Heart left ventricle (tissue), 16 donors: ENCODE measurements at regions not wholly inside any gene's neighbourhood (a gene's known extent, or its start where the extent isn't known, plus 50 kb on each side); places are given as distances from the start of the nearest gene placed in this dataset.

Experiments used
- ATAC-seq, 4 donors: fragments of 200-7000 bp; cut with Tn5 transposase; one replicate each; pipeline ENCODE4 v1.9.1; 2020 to 2022; ENCODE audit warnings: moderate library complexity in 4 of 4, mild to moderate bottlenecking in 3 of 4, moderate number of reproducible peaks in 1 of 4
- DNase-seq, 5 donors: peaks; one replicate each; pipeline ENCODE4 v3.0.0-alpha.2; 2020
- H3K27ac ChIP-seq, 12 donors: fragments of 200-600 bp; sonication (generic) in 4 of 12; one replicate each; pipeline versions ENCODE4 v1.5.0 to v1.8.0; 2016 to 2022; ENCODE audit warnings: mild to moderate bottlenecking in 2 of 12
- H3K27me3 ChIP-seq, 9 donors: fragments of 200-600 bp; sonication (generic) in 2 of 9; one replicate each; pipeline versions ENCODE4 v1.5.1 to v1.8.0; 2016 to 2022; ENCODE audit warnings: mild to moderate bottlenecking in 3 of 9
- H3K36me3 ChIP-seq, 9 donors: fragments of 200-600 bp; sonication (generic) in 2 of 9; one replicate each; pipeline versions ENCODE4 v1.5.0 to v1.8.0; 2018 to 2022; ENCODE audit warnings: mild to moderate bottlenecking in 2 of 9
- H3K4me1 ChIP-seq, 12 donors: fragments of 200-600 bp; sonication (generic) in 4 of 12; one replicate each; pipeline versions ENCODE4 v1.5.0 to v1.8.0; 2016 to 2022; ENCODE audit warnings: mild to moderate bottlenecking in 3 of 12
- H3K4me3 ChIP-seq, 12 donors: fragments of 200-600 bp; sonication (generic) in 4 of 12; one replicate each; pipeline versions ENCODE4 v1.5.0 to v1.8.0; 2017 to 2022; ENCODE audit warnings: mild to moderate bottlenecking in 9 of 12, moderate library complexity in 4 of 12
- H3K9me3 ChIP-seq, 12 donors: fragments of 200-600 bp; sonication (generic) in 4 of 12; one replicate each; pipeline versions ENCODE4 v1.5.0 to v1.8.0; 2016 to 2022; ENCODE audit warnings: mild to moderate bottlenecking in 1 of 12
- CTCF ChIP-seq, 12 donors: fragments of 200-600 bp; sonication (generic) in 4 of 12; IDR thresholded peaks; one replicate each; pipeline versions ENCODE4 v1.5.0 to v1.8.0; 2018 to 2022; ENCODE audit warnings: antibody characterized with exemption in 12 of 12, mild to moderate bottlenecking in 5 of 12
- POLR2A ChIP-seq, 2 donors: fragments of 450-650 bp; IDR thresholded peaks; one replicate each; pipeline ENCODE4 v1.6.1; 2017; ENCODE audit warnings: antibody characterized with exemption in 2 of 2, mild to moderate bottlenecking in 2 of 2, moderate library complexity in 2 of 2
- WGBS, 4 donors: extraction: QIAGEN DNeasy Blood & Tissue Kit in 2 of 4; methylation state at CpG; one replicate each; pipeline versions ENCODE4 v1.1.5 to v1.1.7; 2013 to 2018; 5-methylcytosine and 5-hydroxymethylcytosine counted together
- intact Hi-C, 10 donors: fragments of 100-400 bp; cut with DNase I; formaldehyde crosslinking; loops; one replicate each; pipeline versions ENCODE4 v1.11.1 to v1.14.2; 2022
- donor health status: ischemic (EF 13 %, LVEDD 7.1; RV severe dilation, severe dysfunction).
- donor health status: healthy with polysubstance abuse.
- donor health status: DM: no; HTN: yes; CAD: no.
- donor health status: DM: no; HTN: no; CAD: no.
- donor health status: ischemic (EF 25% LVEDD 6.9; RV normal size, moderate dysfunction).
- donor health status: ischemic (EF 25% LVEDD 5.7; RV mildly dilated, moderate dysfunction).
- donor health status: healthy.
- donor health status: DM: yes; HTN: yes; CAD: no.
- donor health status: ischemic (EF 35%, LVEDD 5.7; RV mildly dilated, moderate dysfunction).
- donor health status: nonischemic (EF 11% LVEDD 7.7; RV severe dilation, severe dysfunction).
- donor health status: DM: yes; HTN: yes; CAD: no.
- donor health status: PGD.
- donor health status: ischemic (EF 29% LVEDD 5.4; RV normal size, mild dysfunction).
- donor health status: nonischemic (EF 23%, LVEDD 6.1; RV moderate dilation, normal function).

GRCh38 chr3:18597919-18598318 lies 172.8 kb upstream of the SATB1 start:
- Histone ChIP-seq H3K27me3 (no peaks in the 10 kb centered on the region), H3K27ac (no peak overlapping the region), H3K36me3 (no peaks in the 10 kb centered on the region), H3K9me3 (peaks cover 0 to 17% (median 3%) of the 10 kb centered on the region in 12 donors), H3K4me1 (no peaks in the 10 kb centered on the region), H3K4me3 (no peak overlapping the region)
- WGBS, 4 donors, result 77 to 100% (median 90%) methylated on average over 3 to 4 of the region's 4 CpGs
- DNase-seq (no peak), ATAC-seq (no peak)
- no peak for TF ChIP-seq POLR2A (IDR thresholded peaks at IDR 0.05)
- no peak for TF ChIP-seq CTCF (IDR thresholded peaks at IDR 0.05)
- intact Hi-C loops, result no loop called here

GRCh38 chr3:18593231-18593630 lies 168.1 kb upstream of the SATB1 start:
- 0 to 73% (median 37%) methylated on average over 1 of the region's 1 CpG for WGBS, 4 donors
- ATAC-seq, result no peak
- TF ChIP-seq POLR2A (IDR thresholded peaks at IDR 0.05), result no peak
- TF ChIP-seq CTCF (IDR thresholded peaks at IDR 0.05), result no peak

GRCh38 chr3:18591120-18591519 lies 166.0 kb upstream of the SATB1 start:
- no peaks in the 10 kb centered on the region for H3K9me3 ChIP-seq
- no peaks in the 10 kb centered on the region for H3K27me3 ChIP-seq
- TF ChIP-seq CTCF (IDR thresholded peaks at IDR 0.05), result no peak
- no peak for TF ChIP-seq POLR2A (IDR thresholded peaks at IDR 0.05)
- intact Hi-C loops, result no loop called here
- no peak for ATAC-seq
- no peak overlapping the region for H3K27ac ChIP-seq
- H3K4me1 ChIP-seq, result no peaks in the 10 kb centered on the region
- no peak overlapping the region for H3K4me3 ChIP-seq
- no peak for DNase-seq
- 62 to 68% (median 65%) methylated on average over 3 of the region's 3 CpGs for WGBS, 4 donors
- H3K36me3 ChIP-seq, result no peaks in the 10 kb centered on the region

More at GRCh38 chr3:18593231-18593630, 168.1 kb upstream of the SATB1 start:
- Histone ChIP-seq H3K27ac (no peak overlapping the region), H3K36me3 (no peaks in the 10 kb centered on the region), H3K4me1 (no peaks in the 10 kb centered on the region), H3K27me3 (no peaks in the 10 kb centered on the region), H3K9me3 (peaks cover 0 to 8% (median 2%) of the 10 kb centered on the region in 12 donors), H3K4me3 (no peak overlapping the region)
- intact Hi-C loops, result no loop called here
- no peak for DNase-seq

- intact Hi-C loops, result no loop called here
- DNase-seq, result no peak
- H3K27me3 ChIP-seq, result no peaks in the 10 kb centered on the region
- peaks cover 0 to 11% (median 0%) of the 10 kb centered on the region in 12 donors for H3K9me3 ChIP-seq
- no peak overlapping the region for H3K27ac ChIP-seq
- 80 to 86% (median 84%) methylated on average over 2 of the region's 2 CpGs for WGBS, 4 donors
- no peak for ATAC-seq
- H3K4me3 ChIP-seq, result no peak overlapping the region
- no peak for TF ChIP-seq POLR2A (IDR thresholded peaks at IDR 0.05)
- no peak for TF ChIP-seq CTCF (IDR thresholded peaks at IDR 0.05)
- H3K36me3 ChIP-seq, result no peaks in the 10 kb centered on the region
- H3K4me1 ChIP-seq, result no peaks in the 10 kb centered on the region
These were observed 160.9 kb upstream of the SATB1 start for GRCh38 chr3:18586076-18586475.
